GM12875 (cell line): ENCODE measurements at regions not wholly inside any gene's neighbourhood (a gene's known extent, or its start where the extent isn't known, plus 50 kb on each side); places are given as distances from the start of the nearest gene placed in this dataset.

Experiments used
- H3K4me3 ChIP-seq: one replicate; pipeline ENCODE4 v1.5.1; 2011; ENCODE audit warnings: low read depth, low read length, control low read depth
- TF ChIP-seq, protein P1 (sequence below): IDR thresholded peaks from 2 replicates; pipeline ENCODE4 v1.5.1; 2011; ENCODE audit warnings: low read depth, mild to moderate bottlenecking, control low read depth, inconsistent platforms, low read length, moderate library complexity, borderline replicate concordance; ENCODE audit not compliant: insufficient read depth

DNA sequence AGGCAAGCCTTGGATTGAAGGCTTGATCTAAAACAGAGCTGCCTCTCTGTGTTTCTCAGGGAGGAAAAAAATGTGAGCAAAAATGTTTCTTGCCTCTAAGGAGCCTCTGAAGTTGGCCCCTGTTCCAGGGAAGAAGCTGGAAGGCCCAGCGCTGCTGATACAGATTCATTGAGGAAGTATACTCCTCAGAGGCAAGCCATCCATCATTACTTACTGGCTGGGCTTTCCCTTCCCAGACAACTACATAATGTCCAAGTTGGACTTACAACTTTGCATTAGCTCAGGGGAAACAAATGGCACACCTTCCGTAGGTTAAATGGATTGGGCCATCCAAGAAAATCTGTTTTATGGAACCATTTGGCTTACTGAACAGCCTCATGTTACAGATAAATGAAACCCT, 263.7 kb upstream of the SEL1L start:
- TF ChIP-seq, protein P1, sequence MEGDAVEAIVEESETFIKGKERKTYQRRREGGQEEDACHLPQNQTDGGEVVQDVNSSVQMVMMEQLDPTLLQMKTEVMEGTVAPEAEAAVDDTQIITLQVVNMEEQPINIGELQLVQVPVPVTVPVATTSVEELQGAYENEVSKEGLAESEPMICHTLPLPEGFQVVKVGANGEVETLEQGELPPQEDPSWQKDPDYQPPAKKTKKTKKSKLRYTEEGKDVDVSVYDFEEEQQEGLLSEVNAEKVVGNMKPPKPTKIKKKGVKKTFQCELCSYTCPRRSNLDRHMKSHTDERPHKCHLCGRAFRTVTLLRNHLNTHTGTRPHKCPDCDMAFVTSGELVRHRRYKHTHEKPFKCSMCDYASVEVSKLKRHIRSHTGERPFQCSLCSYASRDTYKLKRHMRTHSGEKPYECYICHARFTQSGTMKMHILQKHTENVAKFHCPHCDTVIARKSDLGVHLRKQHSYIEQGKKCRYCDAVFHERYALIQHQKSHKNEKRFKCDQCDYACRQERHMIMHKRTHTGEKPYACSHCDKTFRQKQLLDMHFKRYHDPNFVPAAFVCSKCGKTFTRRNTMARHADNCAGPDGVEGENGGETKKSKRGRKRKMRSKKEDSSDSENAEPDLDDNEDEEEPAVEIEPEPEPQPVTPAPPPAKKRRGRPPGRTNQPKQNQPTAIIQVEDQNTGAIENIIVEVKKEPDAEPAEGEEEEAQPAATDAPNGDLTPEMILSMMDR: no peak
- H3K4me3 ChIP-seq: no peak overlapping the region

DNA sequence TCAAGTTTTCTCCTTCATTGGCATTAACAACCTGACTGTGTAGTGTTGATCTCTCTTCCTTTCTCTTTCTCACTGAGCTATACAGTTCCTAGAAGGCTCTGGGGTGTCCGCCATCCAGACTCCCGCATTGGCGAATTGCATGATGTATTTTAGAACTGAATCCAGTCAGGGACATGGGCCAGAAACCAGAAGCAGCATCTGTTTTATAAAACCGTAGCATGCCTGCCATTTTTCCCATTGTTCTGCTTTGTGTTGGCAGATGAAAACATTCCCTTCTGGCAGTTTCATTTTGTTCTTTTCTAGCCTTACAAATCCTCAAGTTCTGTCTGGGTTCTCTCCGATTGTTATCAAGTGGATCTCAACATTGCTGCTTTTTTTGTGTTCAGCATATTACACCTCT, 268.3 kb upstream of the SEL1L start:
- no peak overlapping the region for H3K4me3 ChIP-seq
- TF ChIP-seq, protein P1: no peak

DNA sequence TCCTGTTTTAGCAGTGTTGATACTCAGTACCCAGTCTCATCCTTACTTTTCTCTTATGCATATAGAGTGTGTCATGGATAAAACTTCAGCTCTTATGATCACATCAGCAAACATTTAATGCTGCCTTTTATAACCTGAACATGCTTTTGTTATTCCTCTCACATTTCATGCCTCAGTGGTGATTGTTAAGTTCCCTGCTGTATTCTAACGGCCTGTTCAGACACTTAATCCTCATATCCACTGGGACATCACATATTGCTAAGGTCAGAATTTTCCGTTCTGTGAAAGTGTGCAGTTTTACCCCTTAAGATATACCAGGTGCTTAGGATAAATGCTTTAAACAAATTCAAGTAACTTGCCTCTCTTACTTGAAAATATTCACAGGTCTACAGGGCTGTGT, 268.7 kb upstream of the SEL1L start:
- TF ChIP-seq, protein P1: no peak

DNA sequence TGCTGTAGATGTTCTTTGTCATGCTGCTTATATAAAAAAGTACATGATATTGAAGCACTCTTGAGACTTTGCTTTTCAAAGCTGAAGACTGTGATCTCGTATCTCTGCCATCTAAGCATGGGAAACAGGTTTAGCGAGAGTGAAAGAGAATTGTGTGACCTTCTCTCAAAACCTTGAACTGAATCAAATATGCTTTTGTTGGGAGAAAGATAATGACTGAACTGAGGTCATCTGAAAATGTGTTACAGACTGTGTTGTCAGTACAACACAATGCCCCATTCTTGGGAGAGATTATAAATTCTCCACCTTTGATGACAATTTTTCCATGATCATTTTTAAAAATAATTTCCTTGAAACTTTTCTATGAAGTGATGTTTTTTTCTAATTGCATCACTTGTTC, 272.1 kb upstream of the SEL1L start:
- TF ChIP-seq, protein P1: no peak

More for the DNA sequence above, 268.7 kb upstream of the SEL1L start:
- no peak overlapping the region for H3K4me3 ChIP-seq

GRCh38 chr14:81811705-81812269, 278.1 kb upstream of the SEL1L start:
- TF ChIP-seq, protein P1: no peak
- H3K4me3 ChIP-seq: no peak overlapping the region

More for the DNA sequence above, 272.1 kb upstream of the SEL1L start:
- H3K4me3 ChIP-seq: no peak overlapping the region

- TF ChIP-seq, protein P1: no peak
Measured at GRCh38 chr14:81818271-81818670, 284.6 kb upstream of the SEL1L start.

GRCh38 chr14:81819344-81819743, 285.7 kb upstream of the SEL1L start:
- H3K4me3 ChIP-seq: no peak overlapping the region

More at GRCh38 chr14:81818271-81818670, 284.6 kb upstream of the SEL1L start:
- no peak overlapping the region for H3K4me3 ChIP-seq

More at GRCh38 chr14:81819344-81819743, 285.7 kb upstream of the SEL1L start:
- TF ChIP-seq, protein P1: no peak
